Tibial artery (tissue), 4 donors: ENCODE measurements at regions not wholly inside any gene's neighbourhood (a gene's known extent, or its start where the extent isn't known, plus 50 kb on each side); places are given as distances from the start of the nearest gene placed in this dataset.

ENCODE experiments used
- DNase-seq, 2 donors: peaks; one replicate each; pipeline ENCODE4 v3.0.0-alpha.2; 2019
- H3K27ac ChIP-seq, 2 donors: fragments of 200-600 bp; sonication (generic) in 1 of 2; 1 replicate in 1 of 2; 2 replicates in 1 of 2; pipeline ENCODE4 v1.5.1; 2018 to 2019; ENCODE audit warnings: mild to moderate bottlenecking in 1 of 2
- H3K27me3 ChIP-seq, 2 donors: fragments of 200-600 bp; sonication (generic) in 1 of 2; one replicate each; pipeline versions ENCODE4 v1.5.1 to v1.6.0; 2016 to 2019
- H3K36me3 ChIP-seq, 3 donors: fragments of 200-600 bp; sonication (generic) in 2 of 3; one replicate each; pipeline ENCODE4 v1.5.1; 2016 to 2019; ENCODE audit warnings: mild to moderate bottlenecking in 2 of 3
- H3K4me1 ChIP-seq, 4 donors: fragments of 200-600 bp; sonication (generic) in 2 of 4; 1 replicate in 3 of 4; 2 replicates in 1 of 4; pipeline ENCODE4 v1.5.1; 2016 to 2019
- H3K4me3 ChIP-seq, 2 donors: fragments of 200-600 bp; sonication (generic) in 1 of 2; 1 replicate in 1 of 2; 2 replicates in 1 of 2; pipeline ENCODE4 v1.5.1; 2018 to 2019; ENCODE audit warnings: mild to moderate bottlenecking in 2 of 2
- H3K9me3 ChIP-seq, 3 donors: fragments of 200-600 bp; sonication (generic) in 1 of 3; one replicate each; pipeline ENCODE4 v1.5.1; 2016 to 2019
- intact Hi-C: fragments of 100-400 bp; cut with DNase I; formaldehyde crosslinking; loops from one replicate; pipeline ENCODE4 v1.15.0; 2023; ENCODE audit warnings: low total_unique reads
- TF ChIP-seq, protein P1 (sequence below), 2 experiments: fragments of 200-600 bp in 1 of 2; fragments of 450-650 bp in 1 of 2; IDR thresholded peaks; one replicate each; pipeline ENCODE4 v1.5.1; 2017 to 2019; ENCODE audit warnings: antibody characterized with exemption in 2 of 2, mild to moderate bottlenecking in 1 of 2, moderate library complexity in 1 of 2

- TF ChIP-seq, protein P1, sequence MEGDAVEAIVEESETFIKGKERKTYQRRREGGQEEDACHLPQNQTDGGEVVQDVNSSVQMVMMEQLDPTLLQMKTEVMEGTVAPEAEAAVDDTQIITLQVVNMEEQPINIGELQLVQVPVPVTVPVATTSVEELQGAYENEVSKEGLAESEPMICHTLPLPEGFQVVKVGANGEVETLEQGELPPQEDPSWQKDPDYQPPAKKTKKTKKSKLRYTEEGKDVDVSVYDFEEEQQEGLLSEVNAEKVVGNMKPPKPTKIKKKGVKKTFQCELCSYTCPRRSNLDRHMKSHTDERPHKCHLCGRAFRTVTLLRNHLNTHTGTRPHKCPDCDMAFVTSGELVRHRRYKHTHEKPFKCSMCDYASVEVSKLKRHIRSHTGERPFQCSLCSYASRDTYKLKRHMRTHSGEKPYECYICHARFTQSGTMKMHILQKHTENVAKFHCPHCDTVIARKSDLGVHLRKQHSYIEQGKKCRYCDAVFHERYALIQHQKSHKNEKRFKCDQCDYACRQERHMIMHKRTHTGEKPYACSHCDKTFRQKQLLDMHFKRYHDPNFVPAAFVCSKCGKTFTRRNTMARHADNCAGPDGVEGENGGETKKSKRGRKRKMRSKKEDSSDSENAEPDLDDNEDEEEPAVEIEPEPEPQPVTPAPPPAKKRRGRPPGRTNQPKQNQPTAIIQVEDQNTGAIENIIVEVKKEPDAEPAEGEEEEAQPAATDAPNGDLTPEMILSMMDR (IDR thresholded peaks at IDR 0.05), result no peak
- intact Hi-C loops, result no loop called here
- Histone ChIP-seq H3K27me3 (no peaks in the 10 kb centered on the region), H3K27ac (no peak overlapping the region), H3K36me3 (no peaks in the 10 kb centered on the region), H3K9me3 (no peaks in the 10 kb centered on the region), H3K4me3 (no peak overlapping the region), H3K4me1 (no peaks in the 10 kb centered on the region)
- DNase-seq, result no peak
These were observed 202.3 kb upstream of the KLHL1 start for GRCh38 chr13:70310396-70311119.

GRCh38 chr13:70297189-70297616, 189.0 kb upstream of the KLHL1 start:
- H3K4me3 ChIP-seq, result no peak overlapping the region
- TF ChIP-seq, protein P1 (IDR thresholded peaks at IDR 0.05), result no peak
- no peak overlapping the region for H3K27ac ChIP-seq
- H3K36me3 ChIP-seq, result no peaks in the 10 kb centered on the region
- DNase-seq, result no peak
- H3K27me3 ChIP-seq, result no peaks in the 10 kb centered on the region
- peaks cover 0 to 9% (median 6%) of the 10 kb centered on the region in 3 donors for H3K9me3 ChIP-seq
- intact Hi-C loops, result no loop called here
- H3K4me1 ChIP-seq, result no peaks in the 10 kb centered on the region

DNA sequence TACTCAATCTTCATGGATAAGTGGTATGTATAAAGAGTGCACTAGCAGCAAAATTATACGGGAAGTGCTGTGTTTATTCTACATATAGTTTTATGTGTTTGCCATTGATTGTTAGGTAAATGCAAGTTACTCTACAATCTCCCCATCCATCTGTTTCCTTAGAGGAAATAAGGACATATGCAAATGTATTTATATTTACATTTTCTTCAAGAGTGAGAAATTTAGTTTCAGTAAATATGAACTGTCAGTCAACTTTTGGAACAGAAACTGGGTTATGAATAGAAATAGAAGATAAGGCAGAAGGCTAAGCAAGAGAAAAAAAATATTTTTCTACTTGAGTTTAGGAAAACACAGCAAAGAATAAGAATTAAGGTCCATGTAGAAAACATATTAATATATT, 176.1 kb upstream of the KLHL1 start:
- DNase-seq, result no peak
- intact Hi-C loops, result no loop called here

GRCh38 chr13:70275841-70276240, 167.6 kb upstream of the KLHL1 start:
- no peak for DNase-seq
- intact Hi-C loops, result no loop called here
- H3K4me3 ChIP-seq, result no peak overlapping the region
- no peaks in the 10 kb centered on the region for H3K27me3 ChIP-seq
- H3K36me3 ChIP-seq, result no peaks in the 10 kb centered on the region
- H3K4me1 ChIP-seq, result no peaks in the 10 kb centered on the region
- no peak overlapping the region for H3K27ac ChIP-seq
- TF ChIP-seq, protein P1 (IDR thresholded peaks at IDR 0.05), result no peak
- no peaks in the 10 kb centered on the region for H3K9me3 ChIP-seq

More for the DNA sequence above, 176.1 kb upstream of the KLHL1 start:
- no peak overlapping the region for H3K27ac ChIP-seq
- no peak overlapping the region for H3K4me3 ChIP-seq
- no peaks in the 10 kb centered on the region for H3K36me3 ChIP-seq
- no peaks in the 10 kb centered on the region for H3K4me1 ChIP-seq
- no peaks in the 10 kb centered on the region for H3K27me3 ChIP-seq
- no peaks in the 10 kb centered on the region for H3K9me3 ChIP-seq
- TF ChIP-seq, protein P1 (IDR thresholded peaks at IDR 0.05), result no peak

DNA sequence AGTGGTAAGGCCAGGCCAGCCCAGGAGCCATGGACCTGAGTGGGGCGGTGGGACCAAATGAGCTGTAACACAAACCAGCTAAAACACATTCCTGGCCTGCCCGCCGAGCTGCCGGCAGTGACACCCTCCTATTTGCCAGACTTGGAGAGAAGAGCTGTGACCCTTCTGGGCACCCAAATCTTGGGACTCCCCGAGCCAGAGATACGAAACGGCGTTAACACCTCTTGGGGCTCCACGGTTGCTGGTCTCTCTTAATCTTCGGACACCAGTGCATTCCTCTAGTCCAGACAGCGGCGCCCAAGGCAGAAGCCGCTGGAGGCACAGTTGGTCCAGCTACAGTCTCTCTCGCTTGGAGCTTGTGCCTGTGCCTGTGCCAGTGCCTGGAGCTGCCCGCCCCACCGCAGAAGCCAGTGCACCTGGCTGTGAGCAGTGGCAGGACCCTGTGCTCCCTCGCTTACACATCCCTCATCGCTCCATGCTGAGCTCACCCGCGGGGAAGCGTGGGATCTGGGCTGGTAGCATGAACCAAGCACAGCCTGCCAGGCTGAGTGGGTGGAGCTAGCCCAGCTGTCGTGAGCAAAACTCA, 147.2 kb upstream of the KLHL1 start:
- H3K27ac ChIP-seq, result no peak overlapping the region
- H3K4me1 ChIP-seq, result no peaks in the 10 kb centered on the region
- no peak for DNase-seq
- H3K27me3 ChIP-seq, result no peaks in the 10 kb centered on the region
- no peaks in the 10 kb centered on the region for H3K36me3 ChIP-seq
- H3K4me3 ChIP-seq, result no peak overlapping the region
- H3K9me3 ChIP-seq, result no peaks in the 10 kb centered on the region
- TF ChIP-seq, protein P1 (IDR thresholded peaks at IDR 0.05), result no peak
- intact Hi-C loops, result no loop called here
